ENCODE measurements at regions not wholly inside any gene's neighbourhood (a gene's known extent, or its start where the extent isn't known, plus 50 kb on each side); places are given as distances from the start of the nearest gene placed in this dataset.

DNA sequence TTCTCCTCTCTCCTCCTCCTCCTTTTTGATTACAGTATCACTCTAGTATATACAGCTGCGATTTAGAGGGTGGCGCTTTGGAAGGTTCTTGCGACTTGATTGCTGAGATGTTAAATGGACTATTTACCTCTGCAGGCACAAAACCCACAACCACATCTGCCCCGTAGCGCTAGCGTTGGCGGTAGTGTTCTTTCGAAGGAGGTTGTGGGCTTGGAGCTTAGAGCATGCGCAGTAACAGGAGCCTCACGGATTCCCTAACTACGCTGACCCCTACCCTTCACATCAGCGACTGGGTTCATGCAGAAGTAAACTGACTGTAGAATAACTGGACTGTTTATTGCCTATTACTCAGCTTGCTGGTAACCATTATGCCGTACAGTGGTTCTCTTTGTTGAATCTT is 58.0 kb downstream of the CGGBP1 start:
- no peak for TF ChIP-seq ZFX (IDR thresholded peaks at IDR 0.05; ENCODE audit: borderline replicate concordance)
- TF ChIP-seq, protein P1, sequence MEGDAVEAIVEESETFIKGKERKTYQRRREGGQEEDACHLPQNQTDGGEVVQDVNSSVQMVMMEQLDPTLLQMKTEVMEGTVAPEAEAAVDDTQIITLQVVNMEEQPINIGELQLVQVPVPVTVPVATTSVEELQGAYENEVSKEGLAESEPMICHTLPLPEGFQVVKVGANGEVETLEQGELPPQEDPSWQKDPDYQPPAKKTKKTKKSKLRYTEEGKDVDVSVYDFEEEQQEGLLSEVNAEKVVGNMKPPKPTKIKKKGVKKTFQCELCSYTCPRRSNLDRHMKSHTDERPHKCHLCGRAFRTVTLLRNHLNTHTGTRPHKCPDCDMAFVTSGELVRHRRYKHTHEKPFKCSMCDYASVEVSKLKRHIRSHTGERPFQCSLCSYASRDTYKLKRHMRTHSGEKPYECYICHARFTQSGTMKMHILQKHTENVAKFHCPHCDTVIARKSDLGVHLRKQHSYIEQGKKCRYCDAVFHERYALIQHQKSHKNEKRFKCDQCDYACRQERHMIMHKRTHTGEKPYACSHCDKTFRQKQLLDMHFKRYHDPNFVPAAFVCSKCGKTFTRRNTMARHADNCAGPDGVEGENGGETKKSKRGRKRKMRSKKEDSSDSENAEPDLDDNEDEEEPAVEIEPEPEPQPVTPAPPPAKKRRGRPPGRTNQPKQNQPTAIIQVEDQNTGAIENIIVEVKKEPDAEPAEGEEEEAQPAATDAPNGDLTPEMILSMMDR (IDR thresholded peaks at IDR 0.05): no peak

DNA sequence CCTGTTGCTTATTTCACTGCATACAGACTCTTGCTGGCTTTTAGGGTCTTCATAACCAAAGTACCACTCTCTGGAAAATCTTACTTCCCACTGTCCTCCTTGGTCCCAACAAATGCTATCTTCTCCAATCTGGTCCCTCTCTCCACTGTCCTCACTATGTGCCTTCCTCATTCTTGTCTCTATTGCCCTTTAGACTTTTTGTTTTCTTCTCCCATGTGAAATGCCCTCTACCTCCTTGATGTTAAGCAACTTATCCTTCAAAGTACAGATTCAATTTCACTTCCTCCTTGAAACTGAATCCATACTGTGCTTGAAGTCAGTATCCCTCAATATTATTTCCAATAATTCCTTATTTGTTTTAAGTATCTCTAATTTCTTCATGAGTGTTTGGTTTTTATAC is 60.8 kb downstream of the CGGBP1 start:
- H3K27ac ChIP-seq: no peak overlapping the region
- TF ChIP-seq ZFX (IDR thresholded peaks at IDR 0.05; ENCODE audit: borderline replicate concordance): no peak
- TF ChIP-seq, protein P1 (IDR thresholded peaks at IDR 0.05): no peak

More for the DNA sequence above, 58.0 kb downstream of the CGGBP1 start:
- H3K27ac ChIP-seq: no peak overlapping the region

DNA sequence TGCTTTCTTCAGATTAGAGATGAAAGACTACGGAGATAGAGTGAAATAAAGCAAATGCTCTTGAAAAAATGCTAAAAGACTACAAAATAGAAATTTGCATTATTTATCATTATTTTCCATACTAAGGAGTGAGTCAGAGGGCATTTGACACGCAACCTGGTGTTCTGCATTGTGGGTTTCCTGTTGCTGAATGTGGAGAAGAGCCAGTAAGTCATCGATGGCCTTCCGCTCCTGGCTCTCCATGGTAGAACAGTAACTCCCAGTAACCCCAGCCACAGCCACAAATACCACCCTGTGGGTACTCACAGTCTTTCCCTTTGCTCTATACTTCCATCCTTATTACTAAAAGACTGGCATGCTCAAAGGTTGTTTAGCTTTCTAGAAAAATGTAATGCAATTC is 61.5 kb downstream of the CGGBP1 start:
- H3K27ac ChIP-seq: no peak overlapping the region
- TF ChIP-seq ZFX (IDR thresholded peaks at IDR 0.05; ENCODE audit: borderline replicate concordance): no peak
- TF ChIP-seq, protein P1 (IDR thresholded peaks at IDR 0.05): no peak

DNA sequence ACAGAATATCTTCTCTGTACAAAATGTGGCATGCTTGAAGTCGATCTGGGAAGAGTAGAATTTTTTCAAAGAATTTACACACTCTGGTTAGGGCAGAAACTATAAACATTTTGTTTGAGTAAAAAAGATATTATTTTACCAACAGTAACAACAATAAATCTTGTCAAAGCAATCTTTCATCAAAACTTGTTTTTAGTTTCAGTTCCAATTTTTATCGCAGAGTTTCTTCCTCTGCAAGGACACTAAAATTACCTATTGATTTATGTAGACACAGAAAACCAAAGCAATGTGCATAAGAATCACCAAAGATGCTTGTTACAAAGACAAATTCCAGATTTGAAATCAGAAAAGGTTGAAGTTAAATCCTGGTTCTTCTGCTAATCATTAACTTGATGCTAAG is 61.9 kb downstream of the CGGBP1 start:
- no peak overlapping the region for H3K27ac ChIP-seq
- no peak for TF ChIP-seq ZFX (IDR thresholded peaks at IDR 0.05; ENCODE audit: borderline replicate concordance)
- TF ChIP-seq, protein P1 (IDR thresholded peaks at IDR 0.05): no peak

DNA sequence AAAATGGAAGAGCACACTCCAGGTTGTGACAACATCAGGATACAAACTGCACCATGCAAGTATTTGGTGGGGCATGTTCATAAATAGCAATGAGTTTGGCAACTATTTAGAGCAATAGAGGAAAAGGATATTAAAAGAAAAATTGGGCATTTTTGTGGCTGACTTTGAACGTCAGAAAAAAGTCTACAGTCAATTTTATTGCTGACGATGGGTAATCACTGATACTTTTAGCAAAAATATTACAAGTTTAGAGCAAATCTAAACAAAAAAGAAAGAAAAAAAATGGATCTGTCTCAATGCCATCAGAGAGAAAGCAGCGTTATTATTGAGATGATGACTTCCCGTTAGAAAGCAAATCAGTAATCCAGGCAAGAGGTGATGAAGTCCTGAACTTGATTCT is 65.2 kb downstream of the CGGBP1 start:
- H3K27ac ChIP-seq: no peak overlapping the region
- TF ChIP-seq, protein P1 (IDR thresholded peaks at IDR 0.05): no peak
- TF ChIP-seq ZFX (IDR thresholded peaks at IDR 0.05; ENCODE audit: borderline replicate concordance): no peak

DNA sequence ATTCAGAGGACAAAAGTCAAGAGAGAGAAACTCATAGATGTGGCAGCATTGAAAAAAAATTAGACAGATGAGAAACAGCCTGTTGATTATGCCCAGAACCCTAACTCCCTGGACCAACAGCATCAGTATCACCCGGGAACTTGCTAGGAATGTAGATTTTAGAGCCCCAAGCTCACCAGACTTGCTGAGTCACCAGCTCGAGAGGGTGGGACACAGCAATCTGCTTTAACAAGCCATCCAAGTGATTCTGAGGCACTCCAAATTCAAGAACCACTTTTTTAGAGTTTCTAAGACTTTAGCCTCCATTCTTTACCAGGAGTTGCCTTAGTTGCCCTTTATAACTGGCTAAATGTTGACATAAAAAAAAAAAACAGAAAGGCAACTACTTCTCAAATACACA is 70.9 kb downstream of the CGGBP1 start:
- TF ChIP-seq ZFX (IDR thresholded peaks at IDR 0.05; ENCODE audit: borderline replicate concordance): no peak
- TF ChIP-seq, protein P1 (IDR thresholded peaks at IDR 0.05): no peak
- no peak overlapping the region for H3K27ac ChIP-seq

DNA sequence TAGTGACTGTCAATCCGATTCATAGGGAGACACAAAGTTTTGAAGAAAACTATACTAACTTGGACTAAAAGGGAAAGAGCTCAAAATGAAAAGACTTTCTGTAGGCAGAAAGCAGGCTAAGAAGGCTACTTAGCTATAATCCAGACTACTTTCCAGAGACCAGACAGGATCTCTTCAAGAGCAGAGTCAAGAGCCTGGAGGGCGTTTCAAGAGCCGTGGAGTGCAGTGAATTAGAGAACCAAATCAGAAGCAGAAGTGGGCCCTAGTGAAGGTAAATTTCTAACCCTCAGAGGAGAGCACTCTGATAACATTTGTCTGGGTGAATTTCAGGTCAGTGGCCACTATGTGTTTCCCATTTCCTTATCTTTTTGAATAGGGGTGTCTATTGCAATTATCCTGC is 76.4 kb downstream of the CGGBP1 start:
- no peak overlapping the region for H3K27ac ChIP-seq
- TF ChIP-seq, protein P1 (IDR thresholded peaks at IDR 0.05): no peak
- no peak for TF ChIP-seq ZFX (IDR thresholded peaks at IDR 0.05; ENCODE audit: borderline replicate concordance)
